Hematopoietic multipotent progenitor cell treated with erythropoietin and hydrocortisone succinate and interleukin-3 and kit ligand, for 6 days (in vitro differentiated cells): ENCODE measurements at regions not wholly inside any gene's neighbourhood (a gene's known extent, or its start where the extent isn't known, plus 50 kb on each side); places are given as distances from the start of the nearest gene placed in this dataset.
"Not testable (repeated sequence)": the region's sequence is repeated elsewhere in the genome, so short reads cannot be mapped to it uniquely, and the experiment has no call there.

Source experiments
- DNase-seq: peaks from one replicate; pipeline ENCODE4 v3.0.0-alpha.2; 2015

DNA sequence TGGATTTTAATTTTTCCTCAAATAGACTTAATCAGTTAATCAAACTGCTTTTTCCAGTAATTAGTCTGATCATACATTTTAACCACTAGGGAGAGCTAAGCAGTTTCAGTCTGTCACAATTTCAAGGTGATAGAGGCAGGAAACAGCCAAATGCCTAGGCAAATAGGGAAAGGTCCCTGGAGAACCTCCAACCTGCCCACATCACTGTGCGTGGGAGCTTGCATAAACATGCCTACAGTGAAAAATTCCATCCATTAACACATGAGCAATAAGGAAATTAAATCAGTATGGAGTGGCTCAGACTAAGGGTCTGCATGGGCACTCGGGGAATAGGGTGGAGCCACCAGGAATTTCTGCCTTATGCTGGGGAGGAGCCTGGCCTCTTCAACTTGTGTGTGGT, 74.6 kb downstream of the AASDHPPT start:
- no peak for DNase-seq

DNA sequence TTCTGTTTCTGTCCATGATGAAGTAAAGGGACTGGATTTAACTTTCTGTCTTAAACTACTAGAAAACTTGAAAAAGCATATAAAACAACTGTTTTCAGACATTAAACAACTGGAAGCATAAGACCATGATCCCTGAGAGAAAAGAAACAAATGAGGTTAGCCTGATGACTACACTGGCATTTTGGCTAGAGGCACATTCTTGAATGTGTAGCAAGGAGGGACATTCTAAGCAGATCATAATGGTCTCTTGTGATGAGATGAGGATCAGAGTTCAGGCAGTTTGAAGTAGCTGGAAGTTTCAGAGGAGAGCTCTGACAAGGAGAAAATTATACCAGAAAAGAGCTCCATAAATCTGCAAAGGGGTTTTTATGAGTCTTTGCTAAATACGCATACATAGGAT, 75.4 kb downstream of the AASDHPPT start:
- DNase-seq: no peak

DNA sequence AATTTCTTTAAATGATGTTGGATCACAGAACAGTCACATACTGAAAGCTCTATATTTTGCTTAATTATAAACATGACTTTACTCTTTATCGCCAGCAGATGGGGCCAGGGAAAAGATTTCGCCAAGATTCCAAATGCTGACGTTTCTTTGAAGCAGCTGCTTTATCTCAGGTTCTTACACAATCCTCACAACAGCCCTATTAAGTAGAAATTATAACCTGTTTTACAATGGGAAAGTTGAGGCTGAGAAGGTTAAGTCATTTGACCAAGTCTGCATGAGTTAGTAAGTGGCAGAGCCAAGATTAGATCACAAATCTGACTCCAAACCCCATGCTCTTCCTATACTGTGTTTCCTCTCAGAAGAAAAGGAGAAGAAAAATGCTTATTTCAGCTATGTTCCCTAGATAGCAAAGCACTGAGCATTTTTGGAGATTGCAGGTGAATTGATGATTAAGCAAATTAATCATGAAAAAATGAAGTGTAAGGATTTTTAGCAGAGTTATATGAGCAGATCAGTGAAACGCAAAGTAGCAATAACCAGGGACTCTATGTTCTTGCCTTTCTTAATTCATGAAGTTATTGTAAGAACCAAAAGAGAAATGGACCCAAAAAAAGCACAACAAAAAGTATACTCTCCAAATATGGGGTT, 79.0 kb downstream of the AASDHPPT start:
- peak; percentile 56 for DNase-seq

DNA sequence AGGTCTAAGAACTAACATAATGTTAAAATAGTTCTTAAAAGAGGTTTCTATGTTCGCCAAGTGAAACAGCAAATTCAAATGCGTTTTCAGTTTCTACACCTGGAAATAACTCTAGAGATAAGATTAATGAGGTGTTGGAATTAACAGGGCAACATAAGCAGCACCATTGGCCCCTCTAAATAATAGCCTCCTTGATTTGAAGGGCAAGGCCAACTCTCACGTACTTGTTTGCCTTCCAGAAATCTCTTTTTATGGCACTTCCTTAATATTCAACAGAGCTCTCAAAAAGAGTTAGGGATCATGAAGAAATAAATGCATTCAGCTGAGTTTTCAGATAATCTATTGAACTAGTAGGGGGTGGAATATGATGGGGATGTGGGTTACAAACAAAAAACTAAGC, 80.9 kb downstream of the AASDHPPT start:
- DNase-seq: no peak

DNA sequence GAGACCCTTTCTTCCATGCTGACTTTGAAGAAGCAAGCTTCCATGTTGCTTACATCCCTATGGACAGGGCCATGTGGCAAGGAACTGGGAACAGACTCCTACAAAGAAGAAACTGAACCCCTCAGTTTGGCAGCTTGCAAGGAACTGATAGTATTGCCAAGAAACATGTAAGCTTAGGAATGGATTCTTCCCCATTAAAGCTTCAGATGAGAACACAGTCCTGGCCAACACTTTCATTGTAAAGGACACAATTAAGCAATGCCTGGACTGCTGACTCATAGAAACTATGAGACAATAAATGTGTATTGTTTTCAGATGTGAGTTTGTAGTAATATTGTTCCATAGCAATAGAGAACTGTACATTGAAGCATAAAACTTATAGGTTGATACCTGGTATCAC, 82.4 kb downstream of the AASDHPPT start:
- DNase-seq: no peak

DNA sequence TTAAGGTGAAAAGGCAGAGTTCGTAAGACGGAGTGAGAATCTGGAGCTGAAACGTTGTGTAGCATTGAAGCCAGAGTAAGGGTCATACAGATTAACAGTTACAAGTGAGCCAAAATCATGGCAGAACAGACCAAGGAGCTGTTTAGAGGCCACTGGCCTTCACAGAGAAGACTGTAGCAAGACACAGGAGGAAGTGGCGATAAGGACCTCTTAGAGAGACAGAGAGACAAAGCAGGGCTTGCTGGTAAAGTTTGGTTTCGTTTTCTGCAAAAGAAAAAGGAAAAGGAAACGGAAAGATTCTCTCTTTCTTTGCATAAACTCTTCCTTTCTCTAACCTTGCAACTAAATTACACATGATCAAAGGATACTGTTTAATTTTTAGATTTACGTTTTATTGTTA, 83.0 kb downstream of the AASDHPPT start:
- DNase-seq: no peak

DNA sequence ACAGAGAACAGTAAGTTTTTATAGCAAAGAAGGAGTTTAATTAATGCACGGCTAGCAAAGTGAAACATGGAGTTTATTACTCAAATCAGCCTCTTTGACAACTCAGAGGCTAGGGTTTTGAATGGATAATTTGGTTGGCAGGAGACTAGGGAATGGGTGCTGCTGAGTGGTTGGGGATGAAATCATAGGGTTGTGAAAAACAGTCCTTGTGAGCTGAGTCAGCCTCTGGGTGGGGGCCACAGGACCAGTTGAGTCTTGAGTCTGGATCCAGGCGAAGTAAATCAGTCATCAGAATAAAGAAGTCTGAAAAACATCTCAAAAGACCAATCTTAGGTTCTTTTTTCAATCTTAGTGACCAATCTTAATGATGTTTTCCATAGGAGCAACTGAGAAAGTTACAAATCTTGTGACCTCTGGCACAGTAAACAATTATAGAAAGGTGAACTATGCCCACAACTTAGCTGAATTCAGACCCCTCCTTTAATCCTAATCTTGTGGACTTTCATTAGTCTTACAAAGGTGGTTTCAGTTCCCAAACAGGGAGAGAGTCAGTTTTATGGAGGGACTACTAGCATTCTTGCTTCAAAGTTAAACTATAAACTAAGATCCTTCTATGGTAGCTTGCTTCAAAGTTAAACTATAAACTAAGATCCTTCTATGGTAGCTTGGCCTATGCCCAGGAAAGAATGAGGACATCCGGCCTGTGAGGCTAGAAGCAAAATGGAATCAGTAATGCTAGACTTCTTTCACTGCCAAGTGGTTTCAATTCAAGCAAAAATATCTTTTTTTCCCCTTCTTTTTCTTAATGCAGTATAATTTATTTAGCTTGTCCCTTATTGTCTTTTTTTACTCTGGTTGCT, 84.5 kb downstream of the AASDHPPT start:
- no peak for DNase-seq

DNA sequence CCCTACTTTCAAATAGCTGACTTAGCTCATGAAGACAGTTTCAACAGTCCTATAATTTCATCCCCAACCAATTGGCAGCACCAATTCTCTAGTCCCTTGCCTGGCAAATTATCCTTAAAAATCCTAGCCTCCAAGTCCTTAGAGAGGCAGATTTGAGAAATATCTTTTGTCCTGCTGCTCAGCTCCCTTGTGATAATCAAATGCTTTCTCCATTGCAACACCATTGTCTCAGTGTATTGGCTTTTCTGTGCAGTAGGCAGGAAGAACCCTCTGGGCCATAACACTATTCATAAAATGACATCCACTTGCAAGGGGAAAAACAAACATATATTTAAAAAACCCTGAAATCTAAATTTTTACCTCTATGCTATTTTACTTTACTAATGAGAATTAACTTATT, 89.6 kb downstream of the AASDHPPT start:
- DNase-seq: no peak

DNA sequence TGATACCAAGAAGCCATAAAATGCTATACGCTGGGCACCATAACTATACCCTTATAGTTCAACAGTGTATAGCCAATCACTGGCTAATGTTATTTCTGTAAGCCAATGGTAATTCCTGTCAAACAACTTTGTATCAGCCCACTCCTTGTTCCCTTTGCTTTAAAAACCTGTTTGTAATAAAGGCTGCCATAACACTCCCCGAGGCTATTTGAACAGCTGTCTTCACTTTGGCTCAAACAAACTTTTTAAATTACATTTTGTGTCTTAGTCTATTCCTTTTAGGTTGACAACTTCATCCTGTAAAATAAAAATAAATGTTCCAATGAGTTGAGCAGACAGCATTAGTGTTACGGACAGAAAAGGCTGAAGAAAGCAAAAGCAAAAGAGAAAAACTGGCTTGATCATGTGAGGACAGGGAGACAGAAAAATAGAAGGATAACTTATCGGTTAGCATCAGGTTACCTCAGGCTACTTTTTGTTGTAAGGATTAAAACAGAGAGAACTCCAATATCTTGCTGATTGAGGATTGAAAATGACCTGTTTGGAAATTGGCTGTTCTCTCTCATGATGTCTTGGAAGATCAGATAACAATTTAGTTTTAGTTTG, 95.0 kb downstream of the AASDHPPT start:
- no peak for DNase-seq

DNA sequence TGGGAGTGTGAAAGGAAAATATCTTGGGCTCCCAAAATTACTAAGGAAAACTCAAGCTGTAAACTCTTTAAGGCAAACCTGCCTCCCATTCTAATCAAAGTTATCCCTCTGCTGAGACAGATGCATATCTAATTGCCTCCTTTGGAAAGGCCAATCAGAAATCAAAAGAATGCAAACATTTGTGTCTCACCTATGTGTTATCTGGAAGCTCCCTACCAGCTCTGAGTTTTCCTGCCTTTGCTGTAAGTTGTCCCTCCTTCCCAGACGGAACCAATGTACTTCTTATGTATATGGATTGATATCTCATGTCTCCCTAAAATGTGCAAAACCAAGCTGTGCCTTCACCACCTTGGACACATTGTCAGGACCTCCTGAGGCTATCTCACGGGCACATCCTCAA, 95.8 kb downstream of the AASDHPPT start:
- no peak for DNase-seq

DNA sequence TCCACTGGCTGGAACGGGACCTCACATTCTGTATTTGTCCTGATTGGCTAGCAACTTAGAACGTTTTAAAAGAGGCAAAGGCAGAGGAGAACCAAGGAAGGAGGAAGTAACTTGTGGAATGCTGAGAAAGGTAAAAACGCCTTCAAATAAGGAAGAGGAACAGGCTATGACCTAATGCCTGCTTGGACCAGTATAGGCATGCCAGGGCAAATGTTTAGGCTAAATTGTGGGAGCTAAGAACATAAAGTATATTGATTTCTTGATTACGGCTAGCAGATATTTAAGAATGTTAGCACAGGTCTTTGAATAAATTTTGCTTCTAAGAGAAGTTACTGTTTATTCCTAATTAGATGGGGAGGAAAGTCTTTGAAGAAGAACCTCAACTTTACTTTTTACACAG, 96.5 kb downstream of the AASDHPPT start:
- DNase-seq: not testable (repeated sequence)

DNA sequence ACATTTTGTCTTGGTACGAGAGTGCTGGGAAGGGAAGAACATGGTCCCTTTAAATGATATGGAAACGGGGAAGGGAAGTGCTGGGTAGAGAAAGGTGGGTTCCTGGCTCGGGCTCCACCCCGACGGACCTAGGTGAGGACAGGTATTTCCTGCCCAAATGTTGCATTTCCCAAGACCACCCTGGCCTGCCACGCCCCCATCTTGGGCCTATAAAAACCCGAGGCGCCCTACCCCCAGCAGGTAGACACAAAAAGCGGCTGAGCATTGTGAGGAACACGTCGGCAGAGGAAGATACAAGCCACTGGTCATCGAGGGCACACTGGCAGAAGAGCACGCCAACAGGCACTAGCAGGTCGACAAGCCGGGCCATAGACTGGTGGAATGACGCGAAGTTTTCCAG, 99.4 kb downstream of the AASDHPPT start:
- no peak for DNase-seq

DNA sequence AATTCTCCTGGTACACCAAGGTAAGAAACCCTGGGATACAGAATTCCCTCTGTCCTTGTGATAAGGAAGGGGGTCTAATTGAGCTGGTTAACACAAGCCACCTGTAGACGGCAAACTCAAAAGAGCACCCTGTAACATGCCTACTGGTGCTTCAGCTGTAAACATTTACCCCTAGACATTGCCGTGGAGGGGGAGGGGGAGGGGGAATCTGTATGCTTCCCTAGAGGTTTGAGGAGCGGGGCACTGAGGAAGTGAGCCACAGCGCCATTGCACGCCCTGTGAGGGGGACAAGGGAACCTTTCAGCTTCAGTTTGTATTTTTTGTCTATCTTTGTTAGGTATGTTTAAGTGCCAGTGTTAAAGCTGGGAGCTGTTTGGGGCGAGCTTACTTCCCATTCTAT, 99.8 kb downstream of the AASDHPPT start:
- DNase-seq: no peak

DNA sequence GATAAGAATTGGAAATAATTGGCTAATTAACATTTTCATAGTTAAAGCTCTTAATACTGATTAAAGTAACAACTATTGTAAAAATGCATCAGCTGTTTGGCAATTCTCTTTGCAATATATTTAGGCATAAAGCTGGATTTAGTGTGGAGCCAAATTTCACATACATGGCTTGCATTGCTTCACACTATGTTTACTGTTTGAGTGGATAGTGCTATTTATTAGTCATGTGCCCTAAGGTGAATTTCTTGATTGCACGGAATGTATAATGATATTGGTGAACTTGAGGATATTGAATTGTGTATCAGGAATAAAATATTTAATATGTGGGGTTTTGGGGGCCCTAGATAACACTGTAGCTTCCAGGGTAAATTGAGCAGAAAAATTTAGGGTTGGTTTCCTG, 100.9 kb downstream of the AASDHPPT start:
- DNase-seq: no peak

DNA sequence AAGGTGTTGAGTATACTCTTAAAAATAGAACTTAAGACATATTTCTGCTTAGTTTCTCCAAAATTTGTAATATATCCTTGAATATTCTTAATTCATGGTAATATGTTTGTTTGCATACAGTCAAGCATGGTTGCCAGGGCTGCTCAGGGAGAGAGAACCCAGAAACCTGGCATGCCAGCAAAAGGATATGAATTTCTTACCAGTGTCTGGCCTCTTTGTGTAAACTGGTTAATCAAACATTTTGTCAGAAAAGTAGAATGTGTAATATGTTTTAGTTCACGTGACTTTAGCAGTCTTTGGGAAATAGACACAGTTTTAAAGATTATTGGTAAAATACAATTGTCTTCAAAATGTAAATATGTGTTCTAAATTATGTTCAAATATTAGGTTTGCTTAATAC, 101.6 kb downstream of the AASDHPPT start:
- DNase-seq: no peak

DNA sequence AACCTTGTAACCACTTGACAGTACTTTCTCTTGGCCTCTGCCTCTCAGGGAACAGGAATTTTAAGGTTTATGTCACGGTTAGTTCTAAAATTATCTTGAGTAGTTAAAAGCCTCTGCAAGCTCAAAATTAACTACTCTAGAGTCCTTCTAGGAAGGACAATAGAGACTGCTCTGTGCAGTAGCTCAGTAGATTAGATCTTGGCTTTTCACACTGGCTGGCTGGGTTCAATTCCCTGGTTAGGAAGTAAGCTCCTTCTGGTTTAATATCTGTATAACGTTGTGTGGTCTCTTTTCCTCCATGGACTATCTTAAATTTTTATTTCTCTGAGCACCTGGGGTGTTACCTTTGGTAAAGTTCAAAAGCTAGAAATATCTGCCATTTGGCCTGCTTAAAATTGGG, 109.2 kb downstream of the AASDHPPT start:
- no peak for DNase-seq

DNA sequence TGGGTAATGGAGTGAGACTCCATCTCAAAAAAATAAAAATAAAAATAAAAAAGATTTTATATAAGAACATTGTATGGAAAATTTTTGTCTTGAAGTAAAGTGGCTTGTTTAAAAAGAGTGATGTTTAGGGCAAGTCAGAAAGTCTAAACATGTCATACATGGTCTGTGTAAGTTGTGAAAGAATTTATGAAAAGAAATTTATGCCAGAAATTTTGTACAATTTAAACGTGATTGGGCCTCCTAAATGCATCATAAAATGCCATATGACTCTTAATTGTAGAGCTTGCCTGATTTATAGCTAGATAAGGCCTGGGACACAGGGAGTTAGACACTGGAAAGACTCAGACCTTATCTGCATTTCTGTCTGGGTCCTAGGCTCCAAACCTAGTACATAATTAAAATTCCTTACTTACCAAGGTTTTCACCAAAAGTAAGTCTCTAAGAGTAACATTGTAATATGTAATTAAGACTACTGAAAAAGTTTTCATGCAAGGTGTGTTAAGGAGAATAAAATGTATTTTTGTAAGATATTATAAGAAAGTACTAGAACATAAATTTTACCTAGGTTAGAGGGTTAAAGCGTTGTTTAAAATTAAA, 110.5 kb downstream of the AASDHPPT start:
- DNase-seq: no peak

DNA sequence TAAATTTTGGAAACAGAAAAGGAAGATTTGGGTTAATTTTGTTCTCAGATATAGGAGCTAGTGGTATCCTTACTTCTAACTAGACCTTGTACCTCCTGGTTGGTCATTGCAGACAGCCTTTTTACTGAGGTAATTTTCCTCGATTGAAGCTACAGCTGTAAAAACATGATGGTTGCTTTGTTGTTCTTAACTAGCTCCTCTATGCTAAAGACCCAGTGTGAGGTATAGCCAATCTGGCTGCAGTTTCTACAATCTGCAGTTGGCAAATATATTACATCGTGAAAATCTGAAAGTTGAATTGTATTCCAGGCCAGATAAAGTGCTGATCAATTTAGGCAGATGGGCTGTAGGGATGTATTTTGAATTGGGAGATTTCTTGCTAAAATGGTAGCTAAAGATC, 116.5 kb downstream of the AASDHPPT start:
- DNase-seq: no peak

DNA sequence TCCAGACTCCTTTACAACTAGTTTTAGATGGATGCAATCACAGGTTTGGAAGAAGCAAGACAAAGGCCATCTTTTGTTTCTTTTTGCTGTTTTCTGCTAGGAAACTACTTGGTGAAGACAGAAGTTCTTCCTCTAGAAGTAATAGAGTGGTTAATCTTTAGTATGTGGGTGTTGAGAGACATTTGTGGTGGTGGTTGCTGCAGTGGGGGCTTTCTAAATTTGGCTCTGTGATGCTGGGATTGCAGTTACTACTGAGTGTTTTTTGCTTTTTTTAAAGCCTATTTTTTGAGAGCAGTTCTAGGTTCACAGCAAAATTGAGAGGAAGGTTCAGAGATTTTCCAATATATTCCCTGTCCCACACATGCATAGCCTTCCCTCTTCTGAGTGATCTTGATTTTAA, 120.0 kb downstream of the AASDHPPT start:
- no peak for DNase-seq

DNA sequence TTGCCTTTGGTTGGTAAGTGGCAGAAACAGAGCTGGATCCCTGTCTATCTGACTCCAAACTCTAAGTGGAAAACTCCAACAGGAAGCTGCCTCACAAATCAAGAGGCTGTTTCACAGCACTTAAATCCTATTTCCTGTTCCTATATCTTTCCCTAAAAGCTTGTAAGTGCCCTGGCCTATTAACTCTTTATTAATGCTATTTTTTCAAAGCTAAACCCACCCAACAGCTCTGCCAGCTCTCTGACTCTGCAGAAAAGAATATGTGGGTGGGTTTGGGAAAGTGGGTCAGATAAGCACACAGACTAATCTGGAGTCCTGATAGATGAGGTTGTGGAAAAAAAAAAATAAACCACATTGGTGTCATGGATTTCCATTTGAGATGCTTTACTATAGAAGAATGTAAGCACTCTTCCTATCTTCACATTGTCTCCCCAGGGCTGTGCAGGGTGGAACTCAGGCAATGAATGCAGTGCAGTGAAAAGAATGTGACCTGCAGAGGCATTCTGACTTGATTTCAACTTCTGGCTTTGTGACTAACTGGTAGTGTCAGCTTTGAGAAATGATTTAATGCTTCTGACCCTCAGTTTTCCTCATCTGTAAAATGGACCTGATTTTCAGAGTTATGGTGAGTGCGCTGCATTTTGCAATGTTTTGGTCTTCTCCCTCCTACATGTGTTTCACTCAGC, 125.6 kb downstream of the AASDHPPT start:
- DNase-seq: no peak

DNA sequence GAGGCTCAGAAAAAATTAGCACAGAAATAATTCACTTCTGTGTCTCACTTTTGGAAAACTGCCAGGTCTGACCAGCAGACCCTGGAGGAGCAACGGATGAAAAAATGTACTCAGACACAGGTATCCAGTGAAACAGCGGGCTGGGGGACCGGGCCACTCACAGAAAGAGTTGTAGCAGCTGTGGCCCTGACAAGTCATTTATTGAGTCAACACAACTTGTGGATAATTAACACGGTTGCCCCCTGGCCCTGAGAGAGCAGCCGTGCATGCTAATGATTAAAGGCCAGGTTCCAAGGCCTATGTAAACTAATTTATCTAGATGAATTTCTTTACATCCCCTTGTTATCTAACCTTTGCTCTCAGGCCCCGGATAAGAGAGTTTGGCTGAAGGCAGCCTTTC, 131.3 kb downstream of the AASDHPPT start:
- DNase-seq: no peak

DNA sequence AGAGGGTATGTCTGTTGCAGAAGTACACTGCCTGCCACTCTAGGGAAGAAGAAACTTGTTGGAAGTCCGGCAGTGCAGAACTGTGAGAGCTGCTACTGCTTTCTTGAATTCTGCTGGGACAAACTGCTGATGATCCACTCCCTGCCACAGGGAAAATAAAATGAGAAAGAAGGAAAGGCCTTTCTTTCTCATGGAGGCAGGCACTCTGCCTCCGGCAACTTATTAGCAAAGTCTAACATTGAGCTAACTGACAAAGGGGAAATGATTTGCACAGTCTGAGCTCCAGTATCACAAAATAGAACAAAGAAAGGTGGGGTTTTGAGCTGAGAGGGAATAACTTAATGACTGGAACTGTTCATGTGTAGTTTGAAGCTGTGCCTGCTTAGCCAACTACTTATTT, 134.6 kb downstream of the AASDHPPT start:
- DNase-seq: no peak

DNA sequence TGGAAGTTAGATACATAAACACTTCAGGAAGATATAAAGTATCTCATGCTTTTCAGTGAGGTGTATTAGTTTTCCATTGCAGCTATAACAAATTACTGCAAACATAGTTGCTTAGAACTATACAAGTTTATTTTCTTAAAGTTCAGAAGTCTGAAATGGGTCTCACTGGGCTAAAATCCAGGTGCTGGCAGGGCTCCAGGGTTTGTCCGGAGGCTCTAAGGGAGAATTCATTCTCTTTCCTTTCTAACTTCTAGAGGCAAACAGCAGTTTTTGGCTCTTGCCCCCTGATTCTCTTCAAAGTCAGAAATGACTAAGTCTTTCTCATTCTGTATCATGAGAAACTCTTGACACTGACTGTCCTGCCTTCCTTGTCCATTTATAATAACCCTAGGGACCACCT, 138.8 kb downstream of the AASDHPPT start:
- DNase-seq: no peak
